H1 (cell line): ENCODE measurements at regions not wholly inside any gene's neighbourhood (a gene's known extent, or its start where the extent isn't known, plus 50 kb on each side); places are given as distances from the start of the nearest gene placed in this dataset.

Experiments used
- CTCF ChIA-PET: fragments of 300-600 bp; sonication (Branson Sonifier 250); formaldehyde crosslinking; loops from one replicate; lab custom pipeline; 2021; ENCODE audit not compliant: partially characterized antibody; lab: Charles Lee
- POLR2A ChIA-PET: fragments of 300-600 bp; sonication (Branson Sonifier 250); formaldehyde crosslinking; loops from one replicate; lab custom pipeline; 2021; ENCODE audit warnings: inconsistent platforms; ENCODE audit not compliant: partially characterized antibody; lab: Charles Lee
- DNase-seq, 2 experiments: peaks; one replicate each; pipeline versions ENCODE4 v3.0.0 to v3.0.0-alpha.2; 2010 to 2022; ENCODE audit warnings: low spot score in 2 of 2, low read depth in 1 of 2, mixed read lengths in 1 of 2
- FAIRE-seq: peaks from 2 replicates; lab custom pipeline; 2011; peaks lifted over from hg19 to GRCh38; lab: Jason Lieb, UNC
- H2AFZ ChIP-seq: 2 replicates; pipeline ENCODE4 v1.8.1; 2012; ENCODE audit warnings: low read length, inconsistent platforms
- H2AK5ac ChIP-seq: 2 replicates; pipeline ENCODE4 v1.6.1; 2013; ENCODE audit warnings: low read depth, low read length
- H2BK120ac ChIP-seq: replicated peaks from 2 replicates; pipeline ENCODE3; 2013; ENCODE audit warnings: low read depth, low read length, inconsistent platforms
- H2BK12ac ChIP-seq: 2 replicates; pipeline ENCODE4 v1.6.1; 2013; ENCODE audit warnings: low read depth, low read length
- H2BK15ac ChIP-seq: 2 replicates; pipeline ENCODE4 v1.6.1; 2013; ENCODE audit warnings: low read length
- H2BK20ac ChIP-seq: 2 replicates; pipeline ENCODE4 v1.6.1; 2013; ENCODE audit warnings: low read length
- H2BK5ac ChIP-seq: 2 replicates; pipeline ENCODE4 v1.6.1; 2013; ENCODE audit warnings: low read depth, low read length
- H3K14ac ChIP-seq: 2 replicates; pipeline ENCODE4 v1.6.1; 2013; ENCODE audit warnings: inconsistent platforms; ENCODE audit not compliant: insufficient read length
- H3K18ac ChIP-seq: 2 replicates; pipeline ENCODE4 v1.6.1; 2013; ENCODE audit warnings: low read length; ENCODE audit errors: extremely low read depth
- H3K23ac ChIP-seq: 2 replicates; pipeline ENCODE4 v1.6.1; 2013; ENCODE audit warnings: inconsistent platforms; ENCODE audit not compliant: insufficient read length
- H3K23me2 ChIP-seq: 2 replicates; pipeline ENCODE4 v1.6.1; 2013; ENCODE audit warnings: low read depth, low read length
- H3K27ac ChIP-seq: 2 replicates; pipeline ENCODE4 v1.6.1; 2011; ENCODE audit warnings: low read depth, low read length, inconsistent platforms
- H3K27me3 ChIP-seq, 4 experiments: replicated peaks in 1 of 4; 1 replicate in 1 of 4; 2 replicates in 3 of 4; pipeline versions ENCODE4 v1.6.1 to v1.8.1; 2011 to 2013; ENCODE audit warnings: low read length in 3 of 4, mild to moderate bottlenecking in 3 of 4, inconsistent platforms in 2 of 4, mixed read lengths in 2 of 4, moderate library complexity in 1 of 4; ENCODE audit not compliant: control insufficient read depth in 3 of 4, insufficient read depth in 3 of 4; ENCODE audit errors: extremely low read depth in 1 of 4
- H3K36me3 ChIP-seq, 4 experiments: 2 replicates each; pipeline versions ENCODE4 v1.6.1 to v1.8.1; 2011 to 2013; ENCODE audit warnings: mild to moderate bottlenecking in 4 of 4, low read length in 3 of 4, moderate library complexity in 2 of 4, control low read depth in 1 of 4, inconsistent platforms in 1 of 4; ENCODE audit not compliant: insufficient read depth in 4 of 4, control insufficient read depth in 2 of 4
- H3K4ac ChIP-seq: replicated peaks from 2 replicates; pipeline ENCODE3; 2013; ENCODE audit warnings: low read length, low read depth, mixed read lengths, inconsistent platforms; ENCODE audit not compliant: insufficient read length
- H3K4me1 ChIP-seq, 4 experiments: replicated peaks in 1 of 4; 1 replicate in 1 of 4; 2 replicates in 3 of 4; pipeline versions ENCODE4 v1.6.1 to v1.8.1; 2011 to 2013; ENCODE audit warnings: low read length in 3 of 4, inconsistent platforms in 2 of 4, mixed read lengths in 1 of 4; ENCODE audit not compliant: insufficient read depth in 4 of 4, control insufficient read depth in 3 of 4
- H3K4me2 ChIP-seq, 2 experiments: 2 replicates each; pipeline versions ENCODE4 v1.6.1 to v1.8.1; 2011 to 2013; ENCODE audit warnings: low read depth in 2 of 2, low read length in 2 of 2, control low read depth in 1 of 2, inconsistent platforms in 1 of 2, mild to moderate bottlenecking in 1 of 2; ENCODE audit not compliant: insufficient read depth in 1 of 2
- H3K4me3 ChIP-seq, 4 experiments: fragments of 200-600, 300-600 bp in 1 of 4; sonication (generic), shearing (Covaris generic), sonication (Bioruptor Twin) in 1 of 4; 2 replicates each; pipeline versions ENCODE4 v1.5.1 to v1.8.1; 2011 to 2016; ENCODE audit warnings: low read length in 4 of 4, low read depth in 3 of 4, control low read depth in 2 of 4, inconsistent platforms in 2 of 4, mild to moderate bottlenecking in 2 of 4, mixed read lengths in 1 of 4, moderate library complexity in 1 of 4; ENCODE audit not compliant: insufficient read depth in 2 of 4; ENCODE audit errors: extremely low read depth in 1 of 4
- H3K56ac ChIP-seq: replicated peaks from 2 replicates; pipeline ENCODE3; 2013; ENCODE audit warnings: low read depth, mild to moderate bottlenecking, mixed read lengths, low read length, inconsistent platforms; ENCODE audit not compliant: insufficient read length
- H3K79me1 ChIP-seq: 2 replicates; pipeline ENCODE4 v1.6.1; 2013; ENCODE audit warnings: low read depth, low read length, control low read depth
- H3K79me2 ChIP-seq, 2 experiments: 2 replicates each; pipeline versions ENCODE4 v1.6.1 to v1.8.1; 2012 to 2013; ENCODE audit warnings: low read length in 2 of 2, mild to moderate bottlenecking in 2 of 2, inconsistent platforms in 1 of 2; ENCODE audit not compliant: insufficient read depth in 2 of 2, control insufficient read depth in 1 of 2
- H3K9ac ChIP-seq, 4 experiments: replicated peaks in 1 of 4; 1 replicate in 1 of 4; 2 replicates in 3 of 4; pipeline versions ENCODE4 v1.6.1 to v1.8.1; 2011 to 2013; ENCODE audit warnings: low read depth in 3 of 4, low read length in 3 of 4, control low read depth in 2 of 4, mild to moderate bottlenecking in 2 of 4, moderate library complexity in 2 of 4, inconsistent platforms in 1 of 4; ENCODE audit errors: extremely low read depth in 1 of 4
- H3K9me3 ChIP-seq, 2 experiments: 2 replicates each; pipeline versions ENCODE4 v1.6.1 to v1.8.1; 2012 to 2013; ENCODE audit warnings: mild to moderate bottlenecking in 2 of 2, moderate library complexity in 2 of 2, control low read depth in 1 of 2, inconsistent platforms in 1 of 2, low read depth in 1 of 2, low read length in 1 of 2, mixed read lengths in 1 of 2; ENCODE audit not compliant: insufficient read depth in 2 of 2
- H4K20me1 ChIP-seq, 2 experiments: replicated peaks in 1 of 2; 2 replicates each; pipeline versions ENCODE3 to v1.8.1; 2011 to 2013; ENCODE audit warnings: inconsistent platforms in 2 of 2, low read length in 2 of 2, mild to moderate bottlenecking in 1 of 2; ENCODE audit not compliant: insufficient read depth in 2 of 2, control insufficient read depth in 1 of 2
- H4K5ac ChIP-seq: 2 replicates; pipeline ENCODE4 v1.6.1; 2013; ENCODE audit warnings: low read length, low read depth, mixed read lengths, inconsistent platforms; ENCODE audit not compliant: insufficient read length
- H4K8ac ChIP-seq: 2 replicates; pipeline ENCODE4 v1.8.0; 2013; ENCODE audit warnings: mild to moderate bottlenecking, moderate library complexity, low read length, inconsistent platforms; ENCODE audit not compliant: insufficient read depth; ENCODE audit errors: extremely low read depth
- H4K91ac ChIP-seq: replicated peaks from 2 replicates; pipeline ENCODE3; 2013; ENCODE audit warnings: low read length, mixed read lengths, inconsistent platforms; ENCODE audit not compliant: insufficient read length
- CEBPB ChIP-seq: IDR thresholded peaks from 2 replicates; pipeline ENCODE4 v1.6.1; 2012; ENCODE audit warnings: low read depth, low read length
- EP300 ChIP-seq, 2 experiments: IDR thresholded peaks; 1 replicate in 1 of 2; 2 replicates in 1 of 2; pipeline ENCODE4 v1.6.1; 2011 to 2012; ENCODE audit warnings: low read depth in 2 of 2, low read length in 2 of 2, mild to moderate bottlenecking in 2 of 2, borderline replicate concordance in 1 of 2, inconsistent platforms in 1 of 2, moderate library complexity in 1 of 2
- WGBS, 2 experiments: shearing (Covaris generic) in 1 of 2; methylation state at CpG; one replicate each; pipeline versions ENCODE4 v1.1.6 to v1.1.7; 2013 to 2015; ENCODE audit warnings: low lambda C conversion rate in 2 of 2, mixed read lengths in 2 of 2, inconsistent platforms in 1 of 2, low coverage in 1 of 2, missing lambda C conversion rate in 1 of 2; ENCODE audit not compliant: insufficient replicate concordance in 2 of 2, insufficient coverage in 1 of 2, insufficient read length in 1 of 2; ENCODE audit errors: extremely low coverage in 1 of 2, missing lambda C conversion rate in 1 of 2; 5-methylcytosine and 5-hydroxymethylcytosine counted together
- TF ChIP-seq, protein P1 (sequence below): IDR thresholded peaks from 2 replicates; pipeline ENCODE4 v1.6.1; 2012; ENCODE audit warnings: low read length, inconsistent platforms

GRCh38 chr6:121726596-121726995 is 291.1 kb downstream of the GJA1 start:
- Histone ChIP-seq H4K91ac (no peak overlapping the region), H3K79me2 (no peaks in the 10 kb centered on the region), H2BK20ac (no peak overlapping the region), H4K5ac (no peak overlapping the region), H3K27ac (no peak overlapping the region), H2BK5ac (no peak overlapping the region), H3K36me3 (no peaks in the 10 kb centered on the region; a peak in 1 of 8 replicates), H3K27me3 (no peaks in the 10 kb centered on the region), H3K9me3 (peaks cover 0 to 7% of the 10 kb centered on the region in 2 experiments; a peak in 1 of 4 replicates), H2AK5ac (no peak overlapping the region), H3K4me2 (no peak overlapping the region), H3K56ac (no peak overlapping the region), H2AFZ (no peak overlapping the region), H2BK15ac (no peak overlapping the region), H3K18ac (no peak overlapping the region), H3K23ac (no peak overlapping the region), H3K9ac (no peak overlapping the region), H2BK120ac (no peak overlapping the region), H2BK12ac (no peak overlapping the region), H3K4me3 (no peak overlapping the region), H3K23me2 (no peaks in the 10 kb centered on the region), H3K14ac (no peak overlapping the region), H3K4ac (no peak overlapping the region), H3K4me1 (no peaks in the 10 kb centered on the region), H4K20me1 (no peaks in the 10 kb centered on the region), H4K8ac (no peak overlapping the region), H3K79me1 (no peaks in the 10 kb centered on the region)
- DNase-seq, result no peak
- TF ChIP-seq CEBPB (no peak), EP300 (IDR thresholded peaks at IDR 0.05; ENCODE audit: borderline replicate concordance in 1 of 2, low read depth in 2 of 2, low read length in 2 of 2) (no peak)
- TF ChIP-seq, protein P1, sequence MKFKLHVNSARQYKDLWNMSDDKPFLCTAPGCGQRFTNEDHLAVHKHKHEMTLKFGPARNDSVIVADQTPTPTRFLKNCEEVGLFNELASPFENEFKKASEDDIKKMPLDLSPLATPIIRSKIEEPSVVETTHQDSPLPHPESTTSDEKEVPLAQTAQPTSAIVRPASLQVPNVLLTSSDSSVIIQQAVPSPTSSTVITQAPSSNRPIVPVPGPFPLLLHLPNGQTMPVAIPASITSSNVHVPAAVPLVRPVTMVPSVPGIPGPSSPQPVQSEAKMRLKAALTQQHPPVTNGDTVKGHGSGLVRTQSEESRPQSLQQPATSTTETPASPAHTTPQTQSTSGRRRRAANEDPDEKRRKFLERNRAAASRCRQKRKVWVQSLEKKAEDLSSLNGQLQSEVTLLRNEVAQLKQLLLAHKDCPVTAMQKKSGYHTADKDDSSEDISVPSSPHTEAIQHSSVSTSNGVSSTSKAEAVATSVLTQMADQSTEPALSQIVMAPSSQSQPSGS, result no peak
- 94% methylated on average over 1 of the region's 1 CpG; no CpG with 5 or more reads in 1 of the 2 experiments for WGBS, 2 experiments
- no peak for FAIRE-seq
- CTCF ChIA-PET, result no interaction called here
- POLR2A ChIA-PET, result no interaction called here
